Eye (tissue), 1 donor: ENCODE measurements at regions not wholly inside any gene's neighbourhood (a gene's known extent, or its start where the extent isn't known, plus 50 kb on each side); places are given as distances from the start of the nearest gene placed in this dataset.
A peak's percentile ranks its signal among the peaks of the same experiment; 100 is the strongest.
"Not testable (repeated sequence)": the region's sequence is repeated elsewhere in the genome, so short reads cannot be mapped to it uniquely, and the experiment has no call there.

Experiments used
- DNase-seq: peaks from one replicate; pipeline ENCODE4 v3.0.0-alpha.2; 2015

DNA sequence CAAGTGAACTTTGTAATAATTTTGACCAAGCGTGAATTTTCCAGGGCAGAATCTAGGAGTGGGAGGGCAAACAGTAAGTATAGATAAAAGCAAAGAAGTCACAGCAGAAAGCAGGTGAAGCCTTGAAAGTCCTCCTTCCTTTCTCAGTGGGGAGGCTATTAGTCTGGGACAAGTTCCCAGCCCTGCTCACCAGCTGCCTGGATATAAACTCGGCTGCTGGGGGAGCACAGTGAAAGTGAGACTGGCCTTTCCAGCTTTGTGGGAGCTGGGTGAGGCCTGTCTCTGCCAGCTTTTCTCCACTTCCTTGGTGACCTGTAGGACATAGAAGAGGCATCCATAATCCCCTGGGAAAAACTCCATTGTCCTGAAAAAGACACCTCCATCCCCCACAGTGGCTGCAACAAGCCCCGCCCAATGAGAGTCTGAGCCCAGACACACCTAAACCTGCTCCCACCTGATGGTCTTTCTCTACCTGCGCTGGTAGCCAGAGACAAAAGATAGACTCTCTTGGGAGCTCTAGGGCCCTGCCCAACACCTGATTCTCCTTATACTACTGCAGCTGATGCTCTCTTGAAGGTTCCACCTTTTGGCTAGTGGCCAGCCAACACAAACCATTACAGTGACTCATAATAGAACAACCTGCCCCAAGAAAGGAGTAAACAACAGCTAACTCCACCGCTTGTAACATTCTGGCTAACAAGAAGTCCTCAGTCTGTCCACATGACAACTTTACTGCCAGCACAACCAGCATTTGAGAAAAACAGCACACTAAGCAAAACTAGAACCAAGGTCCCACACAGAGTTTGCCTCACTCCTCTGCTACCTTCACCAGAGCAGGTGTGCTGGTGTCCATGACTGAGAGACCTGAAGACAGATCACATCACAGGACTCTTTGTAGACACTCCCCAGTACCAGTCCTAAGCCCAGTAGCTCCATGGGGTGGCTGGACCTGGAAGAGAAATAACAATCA, 252.2 kb upstream of the SLITRK6 start:
- no peak for DNase-seq

DNA sequence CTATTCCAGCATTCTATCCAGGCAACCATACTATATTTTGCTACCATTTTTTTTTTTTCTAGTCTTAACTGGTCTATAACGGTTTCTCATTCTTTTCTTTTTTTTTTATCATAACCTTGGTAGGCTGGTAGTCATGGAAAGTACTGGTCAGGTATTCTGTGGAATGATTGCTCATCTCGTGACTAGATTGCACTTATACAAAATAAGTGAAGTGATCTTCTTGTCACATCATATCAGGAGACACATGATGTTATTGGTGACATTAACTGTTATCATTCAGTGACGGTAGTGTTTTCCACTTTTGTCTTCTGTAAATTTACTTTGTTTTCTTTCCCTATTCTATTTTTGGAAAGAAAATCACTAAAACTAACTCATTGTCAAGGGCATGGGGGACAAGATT, 239.3 kb upstream of the SLITRK6 start:
- DNase-seq: no peak

DNA sequence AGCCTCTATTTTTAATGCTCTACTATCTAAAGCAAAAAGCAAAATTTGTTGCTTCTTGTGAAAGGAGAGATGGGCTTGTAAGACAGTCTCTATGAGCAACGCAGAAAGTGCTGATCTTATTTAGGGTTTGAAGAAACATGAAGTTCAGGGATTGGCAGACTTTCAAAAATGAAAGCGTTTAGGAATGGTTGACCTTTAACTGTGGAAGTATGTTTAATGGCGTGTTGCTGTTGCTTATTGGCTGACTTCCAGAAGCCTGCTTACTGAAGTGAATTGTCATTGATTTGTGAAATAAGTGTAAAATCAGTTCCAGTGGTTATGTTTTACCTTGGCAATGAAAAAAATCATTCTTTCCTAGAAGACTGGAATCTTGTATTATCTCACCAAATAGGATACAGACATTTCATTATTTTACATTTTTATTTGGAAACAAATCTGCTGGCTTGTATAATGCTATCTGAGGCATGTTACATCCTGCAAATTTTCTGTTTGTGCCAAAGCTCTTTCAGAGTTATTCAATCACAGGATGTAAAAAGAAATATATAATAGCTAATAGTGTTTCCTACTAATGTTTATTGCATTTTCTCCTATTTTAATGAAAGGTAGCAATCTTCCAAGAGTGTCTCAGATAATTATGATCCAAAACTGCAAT, 221.3 kb upstream of the SLITRK6 start:
- peak; percentile 72 for DNase-seq

DNA sequence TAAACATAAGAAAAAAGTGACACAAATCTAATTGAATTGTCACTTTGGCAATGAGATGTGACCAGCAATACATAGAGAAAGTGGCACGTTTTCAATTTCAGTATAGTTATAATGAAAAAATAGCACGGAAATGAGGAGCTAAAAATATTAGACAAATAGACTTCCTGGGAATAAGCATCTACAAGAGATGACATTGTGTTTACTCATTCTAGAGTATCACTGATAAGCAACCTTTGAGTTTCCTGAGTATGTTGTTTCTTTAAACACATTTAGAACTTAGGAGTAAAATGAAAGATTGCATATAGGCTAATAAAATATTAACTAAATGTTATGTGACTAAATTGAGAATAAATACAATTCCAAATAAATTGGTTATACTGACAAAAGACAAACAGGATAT, 207.1 kb upstream of the SLITRK6 start:
- DNase-seq: no peak

DNA sequence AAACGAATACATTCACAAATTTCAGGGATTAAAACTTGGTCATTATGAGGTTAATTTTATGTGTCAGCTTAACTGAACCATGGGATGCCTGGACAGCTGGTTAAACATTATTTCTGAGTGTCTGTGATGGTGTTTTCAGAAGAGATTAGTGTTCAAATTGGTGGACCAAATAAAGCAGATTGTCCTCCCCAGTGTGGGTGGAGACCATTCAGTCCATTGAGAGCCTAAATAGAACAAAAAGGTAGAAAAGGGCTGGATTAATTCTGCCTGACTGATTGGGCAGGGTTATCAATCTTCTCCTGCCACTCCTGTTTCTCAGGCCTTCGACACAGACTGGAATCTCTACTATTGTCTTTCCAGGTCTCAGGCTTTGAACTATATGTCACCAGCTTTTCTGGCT, 203.8 kb upstream of the SLITRK6 start:
- DNase-seq: peak; percentile 91

DNA sequence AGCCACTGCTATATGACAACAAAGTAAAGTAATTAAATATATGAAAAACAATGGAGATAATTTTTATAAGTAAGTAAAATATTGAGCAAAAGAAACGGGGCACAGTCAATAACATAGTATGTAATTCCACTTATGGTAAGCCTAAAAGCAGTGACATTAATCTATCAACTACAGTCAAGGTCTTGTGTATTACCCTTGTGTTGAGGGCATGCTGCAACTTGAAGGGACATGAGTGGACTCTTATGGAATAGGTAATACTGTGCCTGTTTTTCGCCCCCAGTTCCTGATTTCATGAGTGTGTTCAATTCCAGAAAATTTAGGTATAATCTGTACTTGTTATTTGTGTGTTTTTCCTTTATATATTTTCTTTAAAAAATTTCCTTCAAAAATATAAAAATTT, 201.3 kb upstream of the SLITRK6 start:
- no peak for DNase-seq

DNA sequence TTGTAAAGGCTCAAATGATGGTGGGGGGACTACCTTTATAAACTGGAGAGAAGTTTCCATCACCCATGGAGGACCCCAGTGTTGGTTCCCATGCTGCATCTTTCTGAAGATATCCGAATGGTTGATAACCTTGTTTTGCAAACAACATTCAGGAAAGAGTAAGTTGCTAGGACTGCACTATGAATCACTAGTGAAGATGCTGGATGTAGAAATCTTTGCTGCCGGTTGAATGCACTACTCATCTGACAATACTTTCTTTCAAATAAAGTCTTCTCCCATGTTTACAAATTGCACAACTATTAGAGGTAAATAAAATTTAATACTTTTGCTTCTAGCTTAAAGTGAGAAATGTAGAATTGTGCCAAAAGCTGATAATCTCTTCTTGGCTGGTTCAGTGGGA, 198.4 kb upstream of the SLITRK6 start:
- no peak for DNase-seq

DNA sequence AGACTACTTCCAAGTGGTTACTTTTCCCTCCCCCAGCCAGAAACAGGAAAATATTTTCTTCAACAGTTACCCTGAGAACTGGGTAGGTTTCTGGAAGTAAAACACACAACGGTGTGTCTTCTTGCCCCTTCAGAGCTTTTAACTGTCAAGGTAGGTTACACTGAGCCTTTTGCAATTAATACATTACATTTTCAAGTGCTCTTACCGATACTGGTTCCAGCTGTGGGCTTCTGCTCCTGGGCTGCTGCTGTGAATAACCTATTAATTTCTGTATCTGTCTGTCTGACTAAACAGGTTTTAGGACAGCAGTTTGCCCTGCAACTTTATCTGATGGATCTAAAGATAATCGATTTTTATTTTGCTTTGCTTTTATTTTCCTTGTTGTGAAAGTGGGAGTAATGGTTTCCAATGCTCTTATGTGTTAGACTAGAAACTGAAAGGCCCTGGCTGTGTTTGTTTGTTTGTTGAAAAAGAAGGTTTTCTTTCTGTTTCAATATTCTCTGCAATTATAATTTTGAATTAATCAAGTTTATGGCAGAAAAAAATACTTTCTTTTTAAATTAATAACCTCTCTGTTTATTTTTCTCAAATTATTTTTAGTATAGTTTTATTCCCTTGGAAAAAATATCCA, 196.7 kb upstream of the SLITRK6 start:
- no peak for DNase-seq

DNA sequence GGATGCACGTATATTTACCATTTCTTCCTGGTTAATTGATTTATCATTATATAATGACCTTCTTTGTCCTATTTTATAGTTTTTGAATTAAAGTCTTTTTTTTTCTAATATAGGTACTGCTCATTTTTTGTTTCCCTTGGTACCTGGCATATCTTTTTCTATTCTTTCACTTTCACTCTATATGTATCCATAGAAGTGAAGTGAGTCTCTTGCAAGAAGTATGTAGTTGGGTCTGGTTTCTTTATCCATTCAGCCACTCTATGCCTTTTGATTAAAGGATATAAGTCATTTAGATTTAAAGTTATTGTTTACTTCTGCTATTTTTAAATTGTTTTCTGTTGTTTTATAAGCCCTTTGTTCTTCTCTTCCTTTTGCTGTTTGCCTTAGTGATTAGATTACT, 194.3 kb upstream of the SLITRK6 start:
- no peak for DNase-seq

DNA sequence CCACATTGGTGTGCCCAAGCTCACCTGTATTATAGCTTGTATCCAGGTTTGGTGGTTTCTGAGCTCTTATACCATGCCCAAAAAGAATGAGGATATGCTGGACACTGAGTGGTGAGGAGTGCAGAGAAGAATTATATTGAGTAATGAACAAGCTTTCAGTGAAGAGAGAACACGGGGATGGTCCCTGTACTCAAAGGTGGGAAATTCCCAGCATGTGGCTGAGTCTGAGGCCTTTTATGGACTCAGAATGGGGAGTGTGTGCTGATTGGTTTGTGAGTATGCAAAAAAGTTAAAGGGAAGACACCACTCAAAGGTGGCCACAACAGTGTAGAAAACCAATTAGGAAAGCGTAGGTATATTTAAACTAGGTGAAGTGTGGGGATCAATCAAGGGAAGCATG, 191.2 kb upstream of the SLITRK6 start:
- no peak for DNase-seq

DNA sequence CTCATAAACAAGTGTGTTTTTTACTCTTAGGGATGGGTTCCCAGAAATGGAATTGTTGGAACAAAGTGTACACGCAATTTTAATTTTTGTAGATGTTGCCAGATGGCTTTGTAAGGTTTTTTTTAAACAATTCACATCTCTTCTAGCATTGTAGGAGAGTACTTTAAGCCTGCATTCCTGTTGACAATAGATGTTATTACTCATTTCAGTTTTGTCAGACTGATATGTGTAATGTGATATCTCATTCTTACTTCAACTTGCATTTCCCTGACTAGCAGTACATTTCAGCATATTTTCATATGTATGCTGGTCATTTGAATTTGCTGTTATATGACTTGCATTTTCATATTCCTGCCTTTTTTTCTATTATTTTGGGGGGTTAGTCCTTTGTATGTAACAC, 186.6 kb upstream of the SLITRK6 start:
- DNase-seq: no peak

DNA sequence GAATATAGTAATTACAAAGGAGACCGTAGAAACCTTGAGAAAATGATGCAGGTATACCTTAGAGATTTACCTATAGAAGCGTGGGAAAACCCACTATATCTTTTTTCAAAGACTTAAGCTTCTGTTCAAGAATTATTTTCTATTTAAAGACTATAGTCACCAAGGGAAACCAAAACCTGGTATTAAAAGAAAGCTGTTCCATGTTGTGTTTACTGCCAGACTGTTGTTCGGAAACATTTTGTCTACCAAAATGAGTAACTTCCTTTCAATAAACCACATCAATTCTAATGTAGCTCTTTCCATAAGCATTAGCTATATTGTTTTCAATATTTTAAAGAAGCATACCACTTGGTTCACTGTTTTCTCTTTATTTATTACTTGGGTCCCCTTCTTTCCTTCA, 182.9 kb upstream of the SLITRK6 start:
- DNase-seq: no peak

DNA sequence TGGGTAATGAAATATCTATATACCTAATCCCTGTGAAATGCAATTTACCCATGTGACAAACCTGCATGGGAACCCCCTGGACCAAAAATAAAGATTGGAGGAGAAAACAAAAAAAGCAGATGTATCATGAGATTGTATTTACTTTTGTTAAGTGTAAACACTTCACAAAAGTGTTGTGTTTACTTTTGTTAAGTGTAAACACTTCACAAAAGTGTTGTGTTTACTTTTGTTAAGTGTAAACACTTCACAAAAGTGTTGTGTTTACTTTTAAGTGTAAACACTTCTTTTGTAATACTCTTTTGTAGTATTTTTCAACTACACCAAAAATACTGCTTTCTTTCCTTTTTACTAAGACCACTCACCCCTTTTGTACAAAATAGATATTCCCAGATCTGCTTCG, 181.2 kb upstream of the SLITRK6 start:
- DNase-seq: not testable (repeated sequence)

DNA sequence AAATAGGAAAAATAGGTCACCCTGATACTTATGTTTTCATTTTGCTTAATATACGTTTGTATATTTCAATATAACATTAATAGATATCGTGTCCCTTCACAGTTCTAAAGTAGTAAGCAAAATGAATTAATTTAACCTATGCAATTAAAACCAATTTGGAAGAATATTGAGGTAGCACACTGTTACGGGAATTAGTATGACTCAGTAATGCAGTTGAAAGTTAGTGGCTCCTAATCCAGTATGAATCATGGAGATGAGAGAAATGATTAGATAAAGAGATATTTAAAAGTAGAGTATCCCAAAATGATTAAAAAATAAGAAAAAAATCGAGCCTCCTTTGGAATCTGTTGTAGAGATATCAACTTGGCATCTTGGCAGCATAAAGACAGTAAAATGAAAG, 177.0 kb upstream of the SLITRK6 start:
- no peak for DNase-seq

DNA sequence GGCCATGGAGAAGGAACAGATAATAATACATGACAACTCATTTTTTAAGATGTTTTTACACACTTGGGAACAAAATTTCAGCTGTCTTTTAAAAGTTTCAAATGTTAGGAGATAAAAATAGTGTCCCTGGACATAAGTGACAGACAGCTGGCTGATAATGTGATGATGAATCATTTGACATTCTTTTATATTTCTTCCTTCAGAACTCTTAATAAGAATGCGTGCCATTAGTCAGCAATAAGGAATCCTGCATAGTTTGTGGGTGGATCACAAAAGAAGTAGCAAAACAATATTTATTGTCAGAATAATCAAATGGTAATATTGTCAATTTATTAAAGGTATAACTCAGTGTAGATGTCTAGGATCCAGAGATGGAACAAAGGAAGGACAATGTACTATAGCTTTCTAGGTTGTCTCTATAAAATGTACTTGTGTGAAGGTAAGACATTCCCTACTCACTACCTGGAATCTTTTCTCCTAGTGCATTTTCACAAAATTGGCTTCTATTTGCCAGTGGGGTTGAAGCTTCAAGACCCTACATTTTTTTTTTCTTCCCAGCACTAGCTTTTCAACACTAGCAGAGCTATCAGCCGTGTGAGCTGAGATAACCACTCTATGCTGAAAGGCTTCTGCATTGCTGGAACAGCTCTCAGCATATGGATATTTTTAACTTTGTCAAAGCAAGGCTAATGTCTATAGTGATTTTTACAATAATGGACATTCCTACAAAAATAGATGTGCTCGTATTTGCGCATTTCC, 175.6 kb upstream of the SLITRK6 start:
- DNase-seq: no peak

DNA sequence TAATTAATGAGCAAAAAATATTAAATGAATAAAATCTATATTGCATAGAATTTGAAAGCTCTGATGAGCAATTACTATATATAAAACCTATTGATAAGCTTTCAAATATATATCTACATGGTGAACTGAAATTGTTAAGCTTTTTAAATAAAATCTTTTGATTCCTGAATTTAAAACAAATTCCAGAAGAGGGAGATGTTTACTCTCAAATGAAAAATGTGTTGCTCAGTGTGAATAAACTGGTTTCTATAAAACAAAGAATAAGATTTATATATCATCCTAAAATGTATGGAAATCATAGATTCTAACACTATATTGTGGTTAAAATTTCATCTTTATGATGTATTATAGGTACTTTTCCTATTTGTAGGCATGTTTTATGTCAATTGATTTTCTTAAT, 171.5 kb upstream of the SLITRK6 start:
- DNase-seq: peak; percentile 49

DNA sequence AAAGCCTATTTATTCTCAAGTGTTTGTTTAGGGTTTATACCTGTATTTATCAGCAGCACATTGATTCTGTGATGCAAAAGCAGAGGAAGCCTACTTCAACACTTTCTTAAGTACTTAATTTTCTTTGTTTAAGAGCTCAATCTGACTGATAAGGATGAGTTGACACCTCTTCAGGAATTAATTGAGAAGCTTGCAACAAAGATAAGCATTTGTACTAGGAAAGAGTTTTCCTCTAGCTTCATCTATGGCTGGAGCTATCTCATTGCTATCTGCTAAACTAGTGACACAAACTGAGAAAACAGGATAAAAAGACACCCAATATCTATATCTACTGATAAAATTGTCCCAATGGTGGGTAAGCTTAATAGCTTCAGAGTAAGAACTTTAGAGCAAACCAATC, 170.1 kb upstream of the SLITRK6 start:
- no peak for DNase-seq

DNA sequence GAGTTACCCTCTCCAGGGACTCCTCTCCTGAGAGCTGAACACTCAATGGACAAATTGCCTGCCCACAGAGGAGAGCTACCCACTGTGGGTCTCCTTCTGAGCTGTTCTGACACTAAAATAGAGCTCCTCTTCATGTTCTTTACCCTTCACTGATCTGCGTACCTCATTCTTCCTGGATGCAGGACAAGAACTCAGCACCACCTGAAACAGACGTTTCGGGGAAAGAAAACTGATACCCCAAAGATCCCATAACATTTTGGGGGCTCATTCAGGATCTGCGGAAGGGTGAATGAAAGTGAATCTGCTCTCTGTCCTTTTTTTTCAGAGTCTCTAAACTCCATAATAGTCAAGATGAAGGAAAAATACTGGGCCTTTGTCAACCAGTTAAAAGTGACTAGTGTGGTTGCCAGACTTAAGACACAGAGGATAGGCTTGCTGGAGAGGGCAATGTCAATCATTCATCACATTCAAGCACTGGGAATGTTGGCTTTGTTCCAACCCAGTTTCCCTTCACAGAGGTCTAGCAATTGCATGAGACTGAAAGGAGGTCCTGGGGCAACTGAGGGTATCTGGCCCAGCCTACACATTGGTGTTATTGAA, 136.7 kb upstream of the SLITRK6 start:
- DNase-seq: no peak

DNA sequence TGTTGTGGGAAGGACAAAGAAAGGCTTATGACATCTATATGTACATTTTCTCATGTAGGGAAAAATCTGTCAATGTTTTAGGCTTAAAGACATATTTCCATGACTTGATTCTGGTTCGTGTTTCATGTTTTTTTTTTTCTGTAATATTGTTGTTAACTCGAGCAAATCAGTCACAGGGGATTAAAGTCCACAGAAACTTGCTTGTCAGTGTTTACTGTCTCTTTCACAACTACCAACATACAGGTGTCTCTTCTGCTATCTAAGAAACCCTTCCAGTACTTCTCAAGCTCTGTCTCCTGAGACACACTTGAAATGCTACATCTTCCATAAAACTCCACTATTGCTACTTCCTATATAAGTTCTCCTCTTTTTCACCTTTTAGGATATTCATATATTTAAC, 130.9 kb upstream of the SLITRK6 start:
- DNase-seq: no peak

DNA sequence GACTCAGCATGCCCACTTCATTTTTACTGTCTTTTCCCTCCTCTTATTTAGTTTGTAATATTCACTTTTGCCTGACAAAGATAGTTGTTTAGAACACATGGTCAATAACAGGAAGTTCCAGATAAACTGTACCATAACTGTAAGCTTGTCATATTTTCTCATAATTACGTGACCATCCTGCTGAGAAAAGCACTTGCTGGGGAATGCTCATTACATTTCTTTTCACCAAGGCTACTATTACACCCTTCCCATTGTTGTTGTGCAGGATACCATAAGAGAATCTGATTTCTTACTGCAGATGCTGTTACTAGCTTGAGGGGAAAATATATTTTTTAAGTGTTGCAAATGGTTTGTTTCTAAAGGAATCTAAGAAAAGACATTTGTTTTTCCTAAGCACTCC, 111.7 kb upstream of the SLITRK6 start:
- no peak for DNase-seq

DNA sequence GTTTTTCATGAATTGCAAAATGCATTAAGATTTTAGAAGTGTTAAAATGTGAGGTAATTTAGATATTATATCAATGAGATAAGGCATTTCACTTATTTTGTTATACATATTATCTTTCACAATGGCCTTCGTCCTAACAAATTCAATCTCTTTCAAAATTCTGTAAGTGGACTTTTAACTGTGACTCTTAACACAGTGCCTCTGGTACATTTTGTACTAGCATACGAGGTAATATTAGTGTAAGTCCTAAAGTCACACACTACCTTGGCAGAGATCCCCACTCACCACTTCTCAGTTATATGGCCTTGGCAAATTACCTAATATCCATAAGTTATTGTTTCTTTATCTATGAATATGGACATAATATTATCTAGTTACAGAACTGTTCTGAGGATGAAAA, 101.3 kb upstream of the SLITRK6 start:
- DNase-seq: no peak

DNA sequence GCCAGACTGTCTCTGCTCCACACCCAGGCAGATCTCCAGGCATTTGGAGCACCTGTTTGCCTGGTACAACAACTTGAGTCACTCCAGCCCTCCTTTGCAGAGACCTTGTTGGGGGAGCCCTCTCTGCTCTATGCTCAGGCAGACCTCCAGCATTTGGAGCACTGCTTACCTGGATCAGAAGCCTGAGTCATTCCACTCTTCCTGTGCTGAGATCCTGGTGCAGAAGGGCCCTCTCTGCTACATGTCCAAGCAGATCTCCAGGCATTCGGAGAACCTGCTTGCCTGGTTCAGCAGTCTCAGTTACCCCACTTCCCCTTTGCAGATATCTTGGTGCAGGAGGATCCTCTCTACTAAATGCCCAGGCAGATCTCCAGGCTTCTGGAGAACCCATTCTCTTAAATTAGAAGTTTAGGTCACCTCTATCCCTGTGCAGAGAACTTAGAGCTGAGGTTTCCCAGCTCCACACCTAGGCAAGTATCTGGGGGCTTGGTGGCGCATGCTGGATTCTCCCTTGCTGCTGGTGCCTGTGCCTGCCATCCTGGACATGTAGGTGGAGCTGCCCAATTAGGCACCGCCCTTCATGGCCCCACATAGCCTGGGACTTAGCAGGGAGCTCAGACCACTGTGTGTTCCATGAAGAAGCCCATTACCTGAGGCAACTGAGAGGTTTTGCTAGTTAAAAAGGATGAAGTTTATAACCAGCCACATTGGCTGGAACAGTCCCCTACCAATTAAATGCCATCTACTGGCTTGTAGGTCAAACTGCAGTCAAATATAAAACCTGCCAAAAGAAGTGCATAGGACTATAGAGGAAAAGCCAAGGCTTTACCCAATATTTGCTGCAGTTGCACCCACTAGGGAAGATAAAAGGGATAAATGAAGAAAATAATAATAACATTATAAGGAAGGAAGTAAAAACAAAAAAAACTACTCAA, 97.6 kb upstream of the SLITRK6 start:
- no peak for DNase-seq
